GM23338 (cell line): ENCODE measurements at regions not wholly inside any gene's neighbourhood (a gene's known extent, or its start where the extent isn't known, plus 50 kb on each side); places are given as distances from the start of the nearest gene placed in this dataset.

Experiments
- ATAC-seq: fragments of 200-7000 bp; cut with Tn5 transposase; 3 replicates; pipeline ENCODE4 v1.9.1; 2020
- DNase-seq: peaks from one replicate; pipeline ENCODE4 v3.0.0-alpha.2; 2015; ENCODE audit warnings: low spot score
- H2AFZ ChIP-seq: fragments of 200-600 bp; sonication (generic); 2 replicates; pipeline ENCODE4 v1.8.0; 2016; ENCODE audit warnings: antibody characterized with exemption, mild to moderate bottlenecking, moderate library complexity
- H3F3A ChIP-seq: fragments of 200-600 bp; sonication (generic); replicated peaks from 2 replicates; pipeline ENCODE4 v1.8.0; 2017; ENCODE audit warnings: antibody characterized with exemption, mixed run types, low read depth
- H3K27ac ChIP-seq: fragments of 200-600 bp; sonication (generic); 2 replicates; pipeline ENCODE4 v1.6.1; 2016; ENCODE audit warnings: low read depth
- H3K27me3 ChIP-seq: fragments of 200-600 bp; sonication (generic); 2 replicates; pipeline ENCODE4 v1.8.0; 2016; ENCODE audit warnings: mild to moderate bottlenecking, mixed run types, moderate library complexity; ENCODE audit not compliant: insufficient read depth
- H3K36me3 ChIP-seq: fragments of 200-600 bp; sonication (generic); 2 replicates; pipeline ENCODE4 v1.8.0; 2016; ENCODE audit warnings: mild to moderate bottlenecking; ENCODE audit not compliant: insufficient read depth
- H3K4me1 ChIP-seq: fragments of 200-600 bp; sonication (generic); 2 replicates; pipeline ENCODE4 v1.8.0; 2016; ENCODE audit warnings: mild to moderate bottlenecking, moderate library complexity; ENCODE audit not compliant: insufficient read depth
- H3K4me2 ChIP-seq: fragments of 200-600 bp; sonication (generic); 2 replicates; pipeline ENCODE4 v1.7.1; 2017; ENCODE audit warnings: mixed run types
- H3K4me3 ChIP-seq: fragments of 200-600 bp; sonication (generic); 2 replicates; pipeline ENCODE4 v1.6.1; 2016; ENCODE audit warnings: mixed run types
- H3K79me2 ChIP-seq: fragments of 200-600 bp; sonication (generic); replicated peaks from 2 replicates; pipeline ENCODE4 v1.8.0; 2017; ENCODE audit warnings: mild to moderate bottlenecking; ENCODE audit not compliant: insufficient read depth
- H3K9me2 ChIP-seq: fragments of 200-600 bp; sonication (generic); 2 replicates; pipeline ENCODE4 v1.8.0; 2017; ENCODE audit not compliant: insufficient read depth
- H4K20me1 ChIP-seq: fragments of 200-600 bp; sonication (generic); replicated peaks from 2 replicates; pipeline ENCODE4 v1.8.0; 2017; ENCODE audit warnings: mild to moderate bottlenecking; ENCODE audit not compliant: insufficient read depth
- H3K27ac Mint-ChIP-seq: 2 replicates; pipeline ENCODE4 v1.8.0; 2020; ENCODE audit warnings: inconsistent platforms, mild to moderate bottlenecking, moderate library complexity, mixed read lengths
- H3K27me3 Mint-ChIP-seq: 3 replicates; pipeline ENCODE4 v1.8.0; 2022; ENCODE audit warnings: low read depth, mild to moderate bottlenecking, moderate library complexity, mixed read lengths, inconsistent platforms; ENCODE audit not compliant: insufficient read depth, poor library complexity
- H3K36me3 Mint-ChIP-seq: 3 replicates; pipeline ENCODE4 v1.8.0; 2021; ENCODE audit warnings: low read depth, mild to moderate bottlenecking, inconsistent platforms, moderate library complexity, mixed read lengths
- H3K4me1 Mint-ChIP-seq: 3 replicates; pipeline ENCODE4 v1.8.0; 2020; ENCODE audit warnings: mild to moderate bottlenecking, inconsistent platforms, mixed read lengths
- H3K4me3 Mint-ChIP-seq: 3 replicates; pipeline ENCODE4 v1.8.0; 2021; ENCODE audit warnings: moderate library complexity, mild to moderate bottlenecking, inconsistent platforms, mixed read lengths
- H3K9me3 Mint-ChIP-seq: 3 replicates; pipeline ENCODE4 v1.8.0; 2020; ENCODE audit warnings: moderate library complexity, mild to moderate bottlenecking, inconsistent platforms, mixed read lengths
- STAT1 ChIP-seq: IDR thresholded peaks from one replicate; pipeline ENCODE4 v1.6.1; 2016; ENCODE audit warnings: antibody characterized with exemption; ENCODE audit not compliant: unreplicated experiment
- ZNF114 ChIP-seq: fragments of 250-450 bp; sonication (Bioruptor Pico); IDR thresholded peaks from 2 replicates; pipeline ENCODE4 v1.5.0; 2020; ENCODE audit warnings: mild to moderate bottlenecking, moderate library complexity
- TF ChIP-seq, protein P1 (sequence below): fragments of 250-450 bp; sonication (Bioruptor Pico); IDR thresholded peaks from 2 replicates; pipeline ENCODE4 v1.5.0; 2020; ENCODE audit warnings: mild to moderate bottlenecking, moderate library complexity
- TF ChIP-seq, protein P2 (sequence below): IDR thresholded peaks from one replicate; pipeline ENCODE4 v1.6.1; 2018; ENCODE audit warnings: antibody characterized with exemption; ENCODE audit not compliant: unreplicated experiment

DNA sequence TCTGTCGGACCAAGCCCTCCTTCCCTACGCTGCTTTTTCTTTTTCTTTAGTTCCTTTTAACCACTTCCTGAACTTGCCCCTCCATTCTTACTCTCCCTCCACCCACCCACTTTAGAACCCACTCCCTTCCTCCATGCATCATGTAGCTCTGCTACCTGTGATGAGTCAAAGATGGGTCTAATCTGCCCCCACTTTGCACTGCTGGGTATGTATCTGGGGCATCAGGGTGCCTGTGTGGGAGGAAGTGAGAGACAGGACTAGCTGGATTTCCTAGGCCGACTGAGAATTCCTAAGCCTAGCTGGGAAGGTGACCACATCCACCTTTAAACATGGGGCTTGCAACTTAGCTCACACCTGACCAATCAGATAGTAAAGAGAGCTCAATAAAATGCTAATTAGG lies 157.7 kb downstream of the SEC16B start:
- no peak for DNase-seq
- H3K79me2 ChIP-seq, result no peaks in the 10 kb centered on the region
- H3F3A ChIP-seq, result no peaks in the 10 kb centered on the region
- no peaks in the 10 kb centered on the region for H3K27me3 ChIP-seq
- TF ChIP-seq, protein P1, sequence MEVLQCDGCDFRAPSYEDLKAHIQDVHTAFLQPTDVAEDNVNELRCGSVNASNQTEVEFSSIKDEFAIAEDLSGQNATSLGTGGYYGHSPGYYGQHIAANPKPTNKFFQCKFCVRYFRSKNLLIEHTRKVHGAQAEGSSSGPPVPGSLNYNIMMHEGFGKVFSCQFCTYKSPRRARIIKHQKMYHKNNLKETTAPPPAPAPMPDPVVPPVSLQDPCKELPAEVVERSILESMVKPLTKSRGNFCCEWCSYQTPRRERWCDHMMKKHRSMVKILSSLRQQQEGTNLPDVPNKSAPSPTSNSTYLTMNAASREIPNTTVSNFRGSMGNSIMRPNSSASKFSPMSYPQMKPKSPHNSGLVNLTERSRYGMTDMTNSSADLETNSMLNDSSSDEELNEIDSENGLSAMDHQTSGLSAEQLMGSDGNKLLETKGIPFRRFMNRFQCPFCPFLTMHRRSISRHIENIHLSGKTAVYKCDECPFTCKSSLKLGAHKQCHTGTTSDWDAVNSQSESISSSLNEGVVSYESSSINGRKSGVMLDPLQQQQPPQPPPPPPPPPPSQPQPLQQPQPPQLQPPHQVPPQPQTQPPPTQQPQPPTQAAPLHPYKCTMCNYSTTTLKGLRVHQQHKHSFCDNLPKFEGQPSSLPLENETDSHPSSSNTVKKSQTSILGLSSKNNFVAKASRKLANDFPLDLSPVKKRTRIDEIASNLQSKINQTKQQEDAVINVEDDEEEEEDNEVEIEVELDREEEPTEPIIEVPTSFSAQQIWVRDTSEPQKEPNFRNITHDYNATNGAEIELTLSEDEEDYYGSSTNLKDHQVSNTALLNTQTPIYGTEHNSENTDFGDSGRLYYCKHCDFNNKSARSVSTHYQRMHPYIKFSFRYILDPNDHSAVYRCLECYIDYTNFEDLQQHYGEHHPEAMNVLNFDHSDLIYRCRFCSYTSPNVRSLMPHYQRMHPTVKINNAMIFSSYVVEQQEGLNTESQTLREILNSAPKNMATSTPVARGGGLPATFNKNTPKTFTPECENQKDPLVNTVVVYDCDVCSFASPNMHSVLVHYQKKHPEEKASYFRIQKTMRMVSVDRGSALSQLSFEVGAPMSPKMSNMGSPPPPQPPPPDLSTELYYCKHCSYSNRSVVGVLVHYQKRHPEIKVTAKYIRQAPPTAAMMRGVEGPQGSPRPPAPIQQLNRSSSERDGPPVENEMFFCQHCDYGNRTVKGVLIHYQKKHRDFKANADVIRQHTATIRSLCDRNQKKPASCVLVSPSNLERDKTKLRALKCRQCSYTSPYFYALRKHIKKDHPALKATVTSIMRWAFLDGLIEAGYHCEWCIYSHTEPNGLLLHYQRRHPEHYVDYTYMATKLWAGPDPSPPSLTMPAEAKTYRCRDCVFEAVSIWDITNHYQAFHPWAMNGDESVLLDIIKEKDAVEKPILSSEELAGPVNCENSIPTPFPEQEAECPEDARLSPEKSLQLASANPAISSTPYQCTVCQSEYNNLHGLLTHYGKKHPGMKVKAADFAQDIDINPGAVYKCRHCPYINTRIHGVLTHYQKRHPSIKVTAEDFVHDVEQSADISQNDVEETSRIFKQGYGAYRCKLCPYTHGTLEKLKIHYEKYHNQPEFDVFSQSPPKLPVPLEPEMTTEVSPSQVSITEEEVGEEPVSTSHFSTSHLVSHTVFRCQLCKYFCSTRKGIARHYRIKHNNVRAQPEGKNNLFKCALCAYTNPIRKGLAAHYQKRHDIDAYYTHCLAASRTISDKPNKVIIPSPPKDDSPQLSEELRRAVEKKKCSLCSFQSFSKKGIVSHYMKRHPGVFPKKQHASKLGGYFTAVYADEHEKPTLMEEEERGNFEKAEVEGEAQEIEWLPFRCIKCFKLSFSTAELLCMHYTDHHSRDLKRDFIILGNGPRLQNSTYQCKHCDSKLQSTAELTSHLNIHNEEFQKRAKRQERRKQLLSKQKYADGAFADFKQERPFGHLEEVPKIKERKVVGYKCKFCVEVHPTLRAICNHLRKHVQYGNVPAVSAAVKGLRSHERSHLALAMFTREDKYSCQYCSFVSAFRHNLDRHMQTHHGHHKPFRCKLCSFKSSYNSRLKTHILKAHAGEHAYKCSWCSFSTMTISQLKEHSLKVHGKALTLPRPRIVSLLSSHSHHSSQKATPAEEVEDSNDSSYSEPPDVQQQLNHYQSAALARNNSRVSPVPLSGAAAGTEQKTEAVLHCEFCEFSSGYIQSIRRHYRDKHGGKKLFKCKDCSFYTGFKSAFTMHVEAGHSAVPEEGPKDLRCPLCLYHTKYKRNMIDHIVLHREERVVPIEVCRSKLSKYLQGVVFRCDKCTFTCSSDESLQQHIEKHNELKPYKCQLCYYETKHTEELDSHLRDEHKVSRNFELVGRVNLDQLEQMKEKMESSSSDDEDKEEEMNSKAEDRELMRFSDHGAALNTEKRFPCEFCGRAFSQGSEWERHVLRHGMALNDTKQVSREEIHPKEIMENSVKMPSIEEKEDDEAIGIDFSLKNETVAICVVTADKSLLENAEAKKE (CRISPR knock-in tag), result no peak
- TF ChIP-seq, protein P2, sequence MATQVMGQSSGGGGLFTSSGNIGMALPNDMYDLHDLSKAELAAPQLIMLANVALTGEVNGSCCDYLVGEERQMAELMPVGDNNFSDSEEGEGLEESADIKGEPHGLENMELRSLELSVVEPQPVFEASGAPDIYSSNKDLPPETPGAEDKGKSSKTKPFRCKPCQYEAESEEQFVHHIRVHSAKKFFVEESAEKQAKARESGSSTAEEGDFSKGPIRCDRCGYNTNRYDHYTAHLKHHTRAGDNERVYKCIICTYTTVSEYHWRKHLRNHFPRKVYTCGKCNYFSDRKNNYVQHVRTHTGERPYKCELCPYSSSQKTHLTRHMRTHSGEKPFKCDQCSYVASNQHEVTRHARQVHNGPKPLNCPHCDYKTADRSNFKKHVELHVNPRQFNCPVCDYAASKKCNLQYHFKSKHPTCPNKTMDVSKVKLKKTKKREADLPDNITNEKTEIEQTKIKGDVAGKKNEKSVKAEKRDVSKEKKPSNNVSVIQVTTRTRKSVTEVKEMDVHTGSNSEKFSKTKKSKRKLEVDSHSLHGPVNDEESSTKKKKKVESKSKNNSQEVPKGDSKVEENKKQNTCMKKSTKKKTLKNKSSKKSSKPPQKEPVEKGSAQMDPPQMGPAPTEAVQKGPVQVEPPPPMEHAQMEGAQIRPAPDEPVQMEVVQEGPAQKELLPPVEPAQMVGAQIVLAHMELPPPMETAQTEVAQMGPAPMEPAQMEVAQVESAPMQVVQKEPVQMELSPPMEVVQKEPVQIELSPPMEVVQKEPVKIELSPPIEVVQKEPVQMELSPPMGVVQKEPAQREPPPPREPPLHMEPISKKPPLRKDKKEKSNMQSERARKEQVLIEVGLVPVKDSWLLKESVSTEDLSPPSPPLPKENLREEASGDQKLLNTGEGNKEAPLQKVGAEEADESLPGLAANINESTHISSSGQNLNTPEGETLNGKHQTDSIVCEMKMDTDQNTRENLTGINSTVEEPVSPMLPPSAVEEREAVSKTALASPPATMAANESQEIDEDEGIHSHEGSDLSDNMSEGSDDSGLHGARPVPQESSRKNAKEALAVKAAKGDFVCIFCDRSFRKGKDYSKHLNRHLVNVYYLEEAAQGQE, result no peak
- no peak for TF ChIP-seq ZNF114 (CRISPR knock-in tag)
- TF ChIP-seq STAT1, result no peak
- no peaks in the 10 kb centered on the region; the same call in 1 of the 2 replicates for H3K36me3 ChIP-seq
- H3K4me2 ChIP-seq, result no peak overlapping the region
- H3K9me2 ChIP-seq, result peaks cover 27% of the 10 kb centered on the region
- H3K4me3 ChIP-seq, result no peak overlapping the region
- no peak overlapping the region for H3K4me3 Mint-ChIP-seq
- no peak overlapping the region for H3K27ac Mint-ChIP-seq
- H3K27ac ChIP-seq, result no peak overlapping the region
- peaks cover 14% of the 10 kb centered on the region for H3K9me3 Mint-ChIP-seq
- ATAC-seq, result no peak
- 0 out of 2 replicates have a peak, but pooled peaks cover 5% of the 10 kb centered on the region for H3K4me1 ChIP-seq
- H4K20me1 ChIP-seq, result no peaks in the 10 kb centered on the region
- H3K27me3 Mint-ChIP-seq, result no peaks in the 10 kb centered on the region
- H3K4me1 Mint-ChIP-seq, result peaks cover 11% of the 10 kb centered on the region
- H3K36me3 Mint-ChIP-seq, result peaks cover 7% of the 10 kb centered on the region
- no peak overlapping the region for H2AFZ ChIP-seq
